NB4 (cell line): ENCODE measurements at regions not wholly inside any gene's neighbourhood (a gene's known extent, or its start where the extent isn't known, plus 50 kb on each side); places are given as distances from the start of the nearest gene placed in this dataset.

Experiments used
- DNase-seq: peaks from one replicate; pipeline ENCODE4 v3.0.0; 2010; ENCODE audit warnings: low read depth
- H3K4me3 ChIP-seq: one replicate; pipeline ENCODE4 v1.5.1; 2011; ENCODE audit warnings: mild to moderate bottlenecking, low read depth, low read length, moderate library complexity
- MYC ChIP-seq: IDR thresholded peaks from 2 replicates; pipeline ENCODE4 v1.6.1; 2011; ENCODE audit warnings: low read depth, low read length
- POLR2A ChIP-seq: IDR thresholded peaks from 2 replicates; pipeline ENCODE4 v1.6.1; 2011; ENCODE audit warnings: mild to moderate bottlenecking; ENCODE audit not compliant: insufficient read length; ENCODE audit errors: extremely low read depth
- TF ChIP-seq, protein P1 (sequence below): IDR thresholded peaks from one replicate; pipeline ENCODE4 v1.5.1; 2012; ENCODE audit warnings: low read depth, low read length
- TF ChIP-seq, protein P2 (sequence below): IDR thresholded peaks from 2 replicates; pipeline ENCODE4 v1.6.1; 2011; ENCODE audit warnings: low read depth, low read length

DNA sequence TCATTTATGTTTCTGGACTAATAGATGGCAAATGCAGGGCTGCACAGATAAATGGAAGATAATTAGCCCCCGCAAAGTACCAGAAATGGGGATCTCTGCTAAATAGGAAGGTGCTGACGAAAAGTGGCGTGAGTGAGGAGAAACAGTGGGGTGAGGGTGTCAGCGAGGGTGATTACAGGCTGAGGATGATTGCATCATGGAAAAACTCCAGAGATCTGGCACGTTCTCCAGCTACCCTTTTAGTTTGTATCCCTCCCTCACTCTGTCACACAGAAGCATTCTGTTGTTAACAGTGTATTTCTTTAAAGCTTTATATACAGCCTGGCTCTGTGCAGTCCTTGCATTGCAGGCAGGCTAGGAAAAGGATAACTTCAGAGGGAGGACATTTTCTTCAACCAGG lies 309.6 kb upstream of the DDX53 start:
- no peak for TF ChIP-seq MYC
- TF ChIP-seq, protein P1, sequence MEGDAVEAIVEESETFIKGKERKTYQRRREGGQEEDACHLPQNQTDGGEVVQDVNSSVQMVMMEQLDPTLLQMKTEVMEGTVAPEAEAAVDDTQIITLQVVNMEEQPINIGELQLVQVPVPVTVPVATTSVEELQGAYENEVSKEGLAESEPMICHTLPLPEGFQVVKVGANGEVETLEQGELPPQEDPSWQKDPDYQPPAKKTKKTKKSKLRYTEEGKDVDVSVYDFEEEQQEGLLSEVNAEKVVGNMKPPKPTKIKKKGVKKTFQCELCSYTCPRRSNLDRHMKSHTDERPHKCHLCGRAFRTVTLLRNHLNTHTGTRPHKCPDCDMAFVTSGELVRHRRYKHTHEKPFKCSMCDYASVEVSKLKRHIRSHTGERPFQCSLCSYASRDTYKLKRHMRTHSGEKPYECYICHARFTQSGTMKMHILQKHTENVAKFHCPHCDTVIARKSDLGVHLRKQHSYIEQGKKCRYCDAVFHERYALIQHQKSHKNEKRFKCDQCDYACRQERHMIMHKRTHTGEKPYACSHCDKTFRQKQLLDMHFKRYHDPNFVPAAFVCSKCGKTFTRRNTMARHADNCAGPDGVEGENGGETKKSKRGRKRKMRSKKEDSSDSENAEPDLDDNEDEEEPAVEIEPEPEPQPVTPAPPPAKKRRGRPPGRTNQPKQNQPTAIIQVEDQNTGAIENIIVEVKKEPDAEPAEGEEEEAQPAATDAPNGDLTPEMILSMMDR, result no peak
- no peak for TF ChIP-seq POLR2A
- TF ChIP-seq, protein P2, sequence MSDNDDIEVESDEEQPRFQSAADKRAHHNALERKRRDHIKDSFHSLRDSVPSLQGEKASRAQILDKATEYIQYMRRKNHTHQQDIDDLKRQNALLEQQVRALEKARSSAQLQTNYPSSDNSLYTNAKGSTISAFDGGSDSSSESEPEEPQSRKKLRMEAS, result no peak
- H3K4me3 ChIP-seq, result no peak overlapping the region
- DNase-seq, result no peak

DNA sequence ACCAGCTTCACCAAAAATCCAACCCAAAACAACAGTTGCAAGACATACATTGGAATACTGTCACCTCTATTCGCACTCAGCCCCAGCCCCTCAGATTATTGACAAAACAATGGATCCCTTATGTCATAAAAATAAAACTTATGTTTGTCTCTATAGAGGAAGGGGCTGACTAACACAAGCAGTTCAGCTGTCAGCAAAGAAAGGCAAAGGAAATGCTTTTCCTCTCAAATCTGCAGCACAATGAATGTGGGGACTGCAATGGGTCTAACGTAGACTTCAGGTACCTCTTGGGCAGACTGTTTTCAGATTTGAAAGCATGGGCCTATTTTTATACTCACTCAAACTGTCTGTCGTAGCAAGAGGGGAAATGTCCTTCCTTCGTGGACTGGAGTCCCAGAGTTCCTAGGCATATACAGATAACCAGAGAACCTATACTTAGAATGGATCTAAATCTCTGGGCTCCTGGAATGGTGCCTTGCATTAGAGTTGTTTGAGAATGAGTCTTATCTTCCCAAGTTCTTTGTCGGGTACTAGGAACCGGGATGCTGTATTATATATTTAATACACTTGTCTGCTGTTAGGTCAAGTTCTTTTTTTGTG lies 307.7 kb upstream of the DDX53 start:
- TF ChIP-seq MYC, result no peak
- H3K4me3 ChIP-seq, result no peak overlapping the region
- no peak for DNase-seq

DNA sequence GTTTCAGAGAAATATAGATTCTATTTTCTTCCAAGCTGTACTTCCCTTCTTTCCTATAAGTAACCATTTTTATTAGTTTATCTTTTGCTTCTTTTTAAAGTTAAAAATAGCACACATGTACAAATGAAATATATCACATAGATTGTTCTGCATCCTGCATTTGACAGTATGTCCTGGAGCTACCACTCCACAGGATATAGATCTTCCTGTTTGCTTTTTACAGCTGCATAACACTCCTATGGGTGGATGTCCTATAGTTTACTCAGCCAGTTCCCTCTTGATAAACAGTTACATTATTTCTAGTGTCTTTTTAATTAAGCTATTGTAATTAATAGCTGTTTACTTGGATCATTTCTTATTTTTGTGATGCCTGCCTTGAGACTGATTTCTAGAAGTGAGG lies 301.6 kb upstream of the DDX53 start:
- H3K4me3 ChIP-seq, result no peak overlapping the region
- DNase-seq, result no peak
- TF ChIP-seq, protein P1, result no peak
- TF ChIP-seq MYC (no peak), POLR2A (no peak)
- TF ChIP-seq, protein P2, result no peak

DNA sequence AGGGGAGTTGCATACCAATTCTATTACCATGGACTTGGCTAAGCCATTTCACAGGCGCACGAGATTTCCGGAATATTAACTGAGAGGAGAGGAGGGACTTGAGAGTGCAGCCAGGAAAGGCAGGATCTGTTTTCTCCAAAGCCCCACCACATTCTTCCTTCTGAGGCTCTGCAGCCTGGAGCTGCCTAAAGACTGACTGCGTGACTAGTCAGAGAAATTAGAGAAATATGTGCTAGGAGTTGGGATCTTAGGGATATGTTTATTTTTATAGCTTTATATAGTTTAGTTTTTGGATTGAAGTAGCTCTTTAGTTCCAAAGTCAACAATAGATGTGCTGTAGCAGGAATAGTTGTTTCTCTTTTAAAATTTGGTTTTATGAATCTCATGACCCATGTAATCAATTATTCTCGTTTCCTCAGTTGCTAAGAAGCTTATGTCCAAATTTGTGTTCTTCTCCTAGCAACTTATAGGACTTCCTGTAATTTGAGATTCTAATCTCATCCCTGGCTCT lies 300.1 kb upstream of the DDX53 start:
- H3K4me3 ChIP-seq, result no peak overlapping the region
- no peak for DNase-seq
- TF ChIP-seq, protein P1, result no peak
- TF ChIP-seq POLR2A (no peak), MYC (no peak)
- TF ChIP-seq, protein P2, result no peak

DNA sequence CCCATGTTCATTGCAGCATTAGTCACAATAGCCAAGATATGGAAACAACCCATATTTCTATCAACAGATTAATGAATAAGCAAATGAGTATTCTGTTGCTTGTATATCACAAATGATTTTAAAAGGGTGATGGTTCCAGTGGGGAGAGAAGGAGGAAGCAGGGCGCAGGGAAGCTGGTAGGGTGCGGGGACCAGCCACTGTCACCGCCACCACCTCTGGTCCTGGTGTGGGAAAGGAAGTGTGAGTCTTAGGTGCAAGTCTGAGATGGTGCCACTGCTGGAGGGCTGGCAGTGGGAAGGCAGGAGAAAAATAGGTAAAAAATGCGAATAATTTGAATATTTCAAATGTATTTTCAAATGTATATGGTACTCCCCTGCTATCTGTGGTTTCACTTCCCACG lies 286.8 kb upstream of the DDX53 start:
- no peak for DNase-seq
- TF ChIP-seq POLR2A, result no peak
- TF ChIP-seq, protein P1, result no peak
- TF ChIP-seq, protein P2, result no peak
- TF ChIP-seq MYC, result no peak

DNA sequence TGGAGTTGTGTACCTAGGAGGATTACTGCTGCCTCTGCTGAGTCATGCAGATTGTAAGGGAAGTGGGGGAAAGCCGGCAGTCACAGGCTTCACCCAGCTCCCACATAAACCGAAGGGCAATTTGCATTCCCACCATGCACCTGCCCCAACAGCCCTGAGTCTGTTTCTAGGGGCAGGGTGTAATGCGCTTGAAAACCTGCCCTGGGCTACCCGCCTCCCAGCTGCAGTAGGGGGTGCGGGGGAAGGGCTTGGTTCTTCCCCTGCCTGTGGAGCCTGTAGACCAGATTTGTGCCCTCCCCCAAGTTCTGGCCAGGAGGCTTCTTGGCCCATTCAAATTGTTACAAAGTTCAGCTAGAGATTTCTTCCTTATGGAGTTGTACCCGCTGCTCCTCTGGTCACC lies 269.2 kb upstream of the DDX53 start:
- TF ChIP-seq, protein P1, result no peak
- TF ChIP-seq MYC, result no peak
- TF ChIP-seq POLR2A, result no peak
- TF ChIP-seq, protein P2, result no peak
- DNase-seq, result no peak
- no peak overlapping the region for H3K4me3 ChIP-seq

More for the DNA sequence above, 286.8 kb upstream of the DDX53 start:
- H3K4me3 ChIP-seq, result no peak overlapping the region
